Esophagus squamous epithelium (tissue), 4 donors: ENCODE measurements at regions not wholly inside any gene's neighbourhood (a gene's known extent, or its start where the extent isn't known, plus 50 kb on each side); places are given as distances from the start of the nearest gene placed in this dataset.

ENCODE experiments used
- POLR2A ChIP-seq, 4 donors: fragments of 450-650 bp; IDR thresholded peaks; one replicate each; pipeline ENCODE4 v1.6.1; 2017; ENCODE audit warnings: antibody characterized with exemption in 4 of 4, mild to moderate bottlenecking in 4 of 4, moderate library complexity in 3 of 4
- TF ChIP-seq, protein P1 (sequence below), 6 experiments: fragments of 450-650 bp in 4 of 6; fragments of 200-600 bp in 2 of 6; sonication (generic) in 2 of 6; IDR thresholded peaks; one replicate each; pipeline ENCODE4 v1.5.1; 2016 to 2019; ENCODE audit warnings: antibody characterized with exemption in 6 of 6, mild to moderate bottlenecking in 4 of 6, moderate library complexity in 4 of 6

GRCh38 chr16:63038397-63039106 lies 1002.3 kb upstream of the CDH8 start:
- TF ChIP-seq, protein P1, sequence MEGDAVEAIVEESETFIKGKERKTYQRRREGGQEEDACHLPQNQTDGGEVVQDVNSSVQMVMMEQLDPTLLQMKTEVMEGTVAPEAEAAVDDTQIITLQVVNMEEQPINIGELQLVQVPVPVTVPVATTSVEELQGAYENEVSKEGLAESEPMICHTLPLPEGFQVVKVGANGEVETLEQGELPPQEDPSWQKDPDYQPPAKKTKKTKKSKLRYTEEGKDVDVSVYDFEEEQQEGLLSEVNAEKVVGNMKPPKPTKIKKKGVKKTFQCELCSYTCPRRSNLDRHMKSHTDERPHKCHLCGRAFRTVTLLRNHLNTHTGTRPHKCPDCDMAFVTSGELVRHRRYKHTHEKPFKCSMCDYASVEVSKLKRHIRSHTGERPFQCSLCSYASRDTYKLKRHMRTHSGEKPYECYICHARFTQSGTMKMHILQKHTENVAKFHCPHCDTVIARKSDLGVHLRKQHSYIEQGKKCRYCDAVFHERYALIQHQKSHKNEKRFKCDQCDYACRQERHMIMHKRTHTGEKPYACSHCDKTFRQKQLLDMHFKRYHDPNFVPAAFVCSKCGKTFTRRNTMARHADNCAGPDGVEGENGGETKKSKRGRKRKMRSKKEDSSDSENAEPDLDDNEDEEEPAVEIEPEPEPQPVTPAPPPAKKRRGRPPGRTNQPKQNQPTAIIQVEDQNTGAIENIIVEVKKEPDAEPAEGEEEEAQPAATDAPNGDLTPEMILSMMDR (IDR thresholded peaks at IDR 0.05) = no peak
- no peak for TF ChIP-seq POLR2A (IDR thresholded peaks at IDR 0.05)
